Stomach (tissue), 8 donors: ENCODE measurements at regions not wholly inside any gene's neighbourhood (a gene's known extent, or its start where the extent isn't known, plus 50 kb on each side); places are given as distances from the start of the nearest gene placed in this dataset.

Source experiments
- DNase-seq, 2 donors: peaks; one replicate each; pipeline versions ENCODE4 v3.0.0 to v3.0.0-alpha.2; 2013 to 2019
- H3K27ac ChIP-seq, 5 donors: fragments of 200-600 bp in 4 of 5; sonication (generic) in 4 of 5; one replicate each; pipeline ENCODE4 v1.5.1; 2013 to 2019; ENCODE audit warnings: mild to moderate bottlenecking in 1 of 5, moderate library complexity in 1 of 5
- H3K27me3 ChIP-seq, 3 donors: fragments of 200-600 bp; sonication (generic); one replicate each; pipeline ENCODE4 v1.5.1; 2017 to 2019; ENCODE audit warnings: mixed run types in 1 of 3
- H3K36me3 ChIP-seq, 4 donors: fragments of 200-600 bp; sonication (generic); 1 replicate in 3 of 4; 2 replicates in 1 of 4; pipeline ENCODE4 v1.5.1; 2016 to 2019
- H3K4me1 ChIP-seq, 4 donors: fragments of 200-600 bp; sonication (generic); one replicate each; pipeline ENCODE4 v1.5.1; 2016 to 2019
- H3K4me3 ChIP-seq, 4 donors: fragments of 200-600 bp; sonication (generic) in 3 of 4; one replicate each; pipeline ENCODE4 v1.5.1; 2016 to 2019; ENCODE audit warnings: mild to moderate bottlenecking in 1 of 4
- H3K9me3 ChIP-seq, 4 donors: fragments of 200-600 bp; sonication (generic); one replicate each; pipeline ENCODE4 v1.5.1; 2016 to 2019
- CTCF ChIP-seq, 7 experiments: fragments of 450-650 bp in 4 of 7; fragments of 200-600 bp in 3 of 7; sonication (generic) in 3 of 7; IDR thresholded peaks; one replicate each; pipeline ENCODE4 v1.5.1; 2016 to 2019; ENCODE audit warnings: antibody characterized with exemption in 7 of 7, control low read depth in 2 of 7, mild to moderate bottlenecking in 1 of 7
- EP300 ChIP-seq: sonication (generic); formaldehyde crosslinking; IDR thresholded peaks from one replicate; pipeline ENCODE4 v1.6.1; 2017; ENCODE audit warnings: antibody characterized with exemption
- POLR2A ChIP-seq, 4 donors: fragments of 450-650 bp; IDR thresholded peaks; one replicate each; pipeline ENCODE4 v1.6.1; 2016; ENCODE audit warnings: antibody characterized with exemption in 4 of 4, control low read depth in 2 of 4, mild to moderate bottlenecking in 1 of 4, moderate library complexity in 1 of 4
- POLR2AphosphoS5 ChIP-seq, 3 donors: sonication (generic); formaldehyde crosslinking; IDR thresholded peaks; one replicate each; pipeline ENCODE4 v1.6.1; 2016; ENCODE audit warnings: antibody characterized with exemption in 3 of 3
- WGBS, 5 donors: extraction: QIAGEN DNeasy Blood & Tissue Kit in 3 of 5; methylation state at CpG; one replicate each; pipeline versions ENCODE4 v1.1.5 to v1.1.7; 2013 to 2018; 5-methylcytosine and 5-hydroxymethylcytosine counted together
- intact Hi-C: fragments of 100-400 bp; cut with DNase I; formaldehyde crosslinking; loops from one replicate; pipeline ENCODE4 v1.15.1; 2023; ENCODE audit warnings: low total_unique reads
- donor health status: healthy with polysubstance abuse.
- donor health status: Bipolar disorder and iron deficiency.
- donor health status: healthy.

- H3K36me3 ChIP-seq: no peaks in the 10 kb centered on the region
- H3K27ac ChIP-seq: no peak overlapping the region
- H3K27me3 ChIP-seq: no peaks in the 10 kb centered on the region
- no peaks in the 10 kb centered on the region for H3K4me1 ChIP-seq
- no peak overlapping the region for H3K4me3 ChIP-seq
- intact Hi-C loops: no loop called here
- TF ChIP-seq POLR2A (IDR thresholded peaks at IDR 0.05) (no peak), CTCF (IDR thresholded peaks at IDR 0.05) (no peak), POLR2AphosphoS5 (IDR thresholded peaks at IDR 0.05) (no peak), EP300 (no peak)
- DNase-seq: no peak
- H3K9me3 ChIP-seq: no peaks in the 10 kb centered on the region
Measured at GRCh38 chr11:96779030-96779429, 389.2 kb downstream of the JRKL start.

GRCh38 chr11:96781082-96781481, 391.3 kb downstream of the JRKL start:
- Histone ChIP-seq H3K36me3 (no peaks in the 10 kb centered on the region), H3K27ac (no peak overlapping the region), H3K9me3 (no peaks in the 10 kb centered on the region), H3K4me1 (no peaks in the 10 kb centered on the region), H3K4me3 (no peak overlapping the region), H3K27me3 (no peaks in the 10 kb centered on the region)
- 1 to 40% (median 19%) methylated on average over 1 of the region's 1 CpG for WGBS, 5 donors
- no peak for DNase-seq
- TF ChIP-seq POLR2A (IDR thresholded peaks at IDR 0.05) (no peak), POLR2AphosphoS5 (IDR thresholded peaks at IDR 0.05) (no peak), EP300 (no peak), CTCF (IDR thresholded peaks at IDR 0.05) (no peak)
- intact Hi-C loops: no loop called here

GRCh38 chr11:96782632-96783031, 392.8 kb downstream of the JRKL start:
- intact Hi-C loops: no loop called here
- no peak for TF ChIP-seq EP300
- no peak for TF ChIP-seq POLR2A (IDR thresholded peaks at IDR 0.05)
- TF ChIP-seq POLR2AphosphoS5 (IDR thresholded peaks at IDR 0.05): no peak
- TF ChIP-seq CTCF (IDR thresholded peaks at IDR 0.05): no peak
- Histone ChIP-seq H3K27ac (no peak overlapping the region), H3K4me3 (no peak overlapping the region), H3K36me3 (no peaks in the 10 kb centered on the region), H3K4me1 (no peaks in the 10 kb centered on the region), H3K27me3 (no peaks in the 10 kb centered on the region), H3K9me3 (no peaks in the 10 kb centered on the region)
- no peak for DNase-seq
- WGBS, 5 donors: 61 to 79% (median 78%) methylated on average over 2 of the region's 2 CpGs

- TF ChIP-seq POLR2A (IDR thresholded peaks at IDR 0.05): no peak
- no peak for DNase-seq
- intact Hi-C loops: no loop called here
- WGBS, 5 donors: 73 to 91% (median 89%) methylated on average over 3 of the region's 3 CpGs
- no peaks in the 10 kb centered on the region for H3K36me3 ChIP-seq
- H3K27me3 ChIP-seq: no peaks in the 10 kb centered on the region
- H3K27ac ChIP-seq: no peak overlapping the region
- H3K4me3 ChIP-seq: no peak overlapping the region
- no peaks in the 10 kb centered on the region for H3K4me1 ChIP-seq
- no peaks in the 10 kb centered on the region for H3K9me3 ChIP-seq
Measured at GRCh38 chr11:96783311-96783710, 393.5 kb downstream of the JRKL start.

GRCh38 chr11:96785073-96785472, 395.3 kb downstream of the JRKL start:
- Histone ChIP-seq H3K4me1 (no peaks in the 10 kb centered on the region), H3K9me3 (no peaks in the 10 kb centered on the region), H3K27me3 (no peaks in the 10 kb centered on the region), H3K36me3 (no peaks in the 10 kb centered on the region), H3K27ac (no peak overlapping the region), H3K4me3 (no peak overlapping the region)
- no peak for DNase-seq
- 58 to 78% (median 71%) methylated on average over 4 of the region's 4 CpGs for WGBS, 5 donors
- no peak for TF ChIP-seq CTCF (IDR thresholded peaks at IDR 0.05)
- TF ChIP-seq POLR2AphosphoS5 (IDR thresholded peaks at IDR 0.05): no peak
- no peak for TF ChIP-seq POLR2A (IDR thresholded peaks at IDR 0.05)
- no peak for TF ChIP-seq EP300
- intact Hi-C loops: no loop called here
